DOHH2 (cell line): ENCODE measurements at regions not wholly inside any gene's neighbourhood (a gene's known extent, or its start where the extent isn't known, plus 50 kb on each side); places are given as distances from the start of the nearest gene placed in this dataset.

Experiments used
- H3F3A ChIP-seq: fragments of 200-600 bp; sonication (generic), shearing (Covaris generic); 2 replicates; pipeline ENCODE4 v1.6.0; 2016; ENCODE audit warnings: antibody characterized with exemption, mild to moderate bottlenecking; ENCODE audit not compliant: control insufficient read depth, insufficient read depth
- H3K27ac ChIP-seq: fragments of 200-600 bp; sonication (generic); 2 replicates; pipeline ENCODE4 v1.5.1; 2014; ENCODE audit warnings: low read depth, mild to moderate bottlenecking, low read length, moderate library complexity
- H3K27me3 ChIP-seq: fragments of 200-600 bp; sonication (generic); 2 replicates; pipeline ENCODE4 v1.6.1; 2014; ENCODE audit warnings: mild to moderate bottlenecking, low read length, mixed read lengths; ENCODE audit not compliant: control insufficient read depth
- H3K36me3 ChIP-seq: fragments of 200-600 bp; sonication (generic); 2 replicates; pipeline ENCODE4 v1.6.1; 2014; ENCODE audit warnings: mild to moderate bottlenecking, low read length, moderate library complexity, mixed read lengths; ENCODE audit not compliant: control insufficient read depth
- H3K4me1 ChIP-seq: fragments of 200-600 bp; sonication (generic); 2 replicates; pipeline ENCODE4 v1.6.1; 2014; ENCODE audit warnings: mild to moderate bottlenecking, low read length, mixed read lengths; ENCODE audit not compliant: control insufficient read depth
- H3K4me2 ChIP-seq: fragments of 200-600 bp; sonication (generic); 2 replicates; pipeline ENCODE4 v1.6.0; 2014; ENCODE audit warnings: mild to moderate bottlenecking, low read length, moderate library complexity
- H3K4me3 ChIP-seq: fragments of 200-600 bp; sonication (generic); 2 replicates; pipeline ENCODE4 v1.5.1; 2014; ENCODE audit warnings: mild to moderate bottlenecking, low read length, mixed read lengths
- H3K79me2 ChIP-seq: fragments of 200-600 bp; sonication (generic); 2 replicates; pipeline ENCODE4 v1.6.1; 2014; ENCODE audit warnings: mild to moderate bottlenecking, low read length, mixed read lengths; ENCODE audit not compliant: control insufficient read depth
- H3K9me2 ChIP-seq: fragments of 200-600 bp; sonication (generic); replicated peaks from 2 replicates; pipeline ENCODE4 v1.6.1; 2014; ENCODE audit warnings: mild to moderate bottlenecking, low read length, mixed read lengths; ENCODE audit not compliant: control insufficient read depth
- H3K9me3 ChIP-seq: fragments of 200-600 bp; sonication (generic); 2 replicates; pipeline ENCODE4 v1.6.1; 2014; ENCODE audit warnings: antibody characterized with exemption, low read length, mixed read lengths; ENCODE audit not compliant: control insufficient read depth, insufficient read depth
- H4K20me1 ChIP-seq: fragments of 200-600 bp; sonication (generic); 2 replicates; pipeline ENCODE4 v1.6.0; 2014; ENCODE audit warnings: low read depth, mild to moderate bottlenecking, antibody characterized with exemption, low read length, moderate library complexity; ENCODE audit not compliant: control insufficient read depth, insufficient read depth
- CTCF ChIP-seq: fragments of 200-600 bp; sonication (generic); IDR thresholded peaks from one replicate; pipeline ENCODE4 v1.5.1; 2014; ENCODE audit warnings: antibody characterized with exemption, mild to moderate bottlenecking, low read depth, low read length; ENCODE audit not compliant: poor library complexity, severe bottlenecking
- EZH2phosphoT487 ChIP-seq: fragments of 200-600 bp; sonication (generic); IDR thresholded peaks from 2 replicates; pipeline ENCODE4 v1.6.1; 2017; ENCODE audit warnings: borderline replicate concordance, mild to moderate bottlenecking, antibody characterized with exemption, low read length, moderate library complexity, mixed read lengths

- Histone ChIP-seq H3K9me3 (no peaks in the 10 kb centered on the region), H3K4me3 (no peak overlapping the region), H3K79me2 (no peaks in the 10 kb centered on the region), H3K36me3 (peaks cover 5% of the 10 kb centered on the region), H3K27me3 (no peaks in the 10 kb centered on the region), H3K27ac (no peak overlapping the region), H3F3A (peaks cover 12% of the 10 kb centered on the region; the same call in 1 of the 2 replicates), H3K4me2 (no peak overlapping the region), H3K9me2 (no peaks in the 10 kb centered on the region), H4K20me1 (no peaks in the 10 kb centered on the region; the same call in 1 of the 2 replicates), H3K4me1 (peaks cover 28% of the 10 kb centered on the region)
- TF ChIP-seq EZH2phosphoT487 (no peak), CTCF (no peak)
Measured at GRCh38 chr9:754150-754931, 87.2 kb upstream of the DMRT1 start.

GRCh38 chr9:755454-756381 is 85.8 kb upstream of the DMRT1 start:
- Histone ChIP-seq H3K27ac (no peak overlapping the region), H3K9me2 (no peaks in the 10 kb centered on the region), H3K4me1 (peaks cover 15% of the 10 kb centered on the region), H3F3A (peaks cover 9% of the 10 kb centered on the region; the same call in 1 of the 2 replicates), H3K27me3 (no peaks in the 10 kb centered on the region), H3K36me3 (no peaks in the 10 kb centered on the region), H3K4me3 (no peak overlapping the region), H3K9me3 (no peaks in the 10 kb centered on the region), H4K20me1 (no peaks in the 10 kb centered on the region; the same call in 1 of the 2 replicates), H3K79me2 (no peaks in the 10 kb centered on the region), H3K4me2 (no peak overlapping the region)
- TF ChIP-seq EZH2phosphoT487 (no peak), CTCF (no peak)

- Histone ChIP-seq H3F3A (no peaks in the 10 kb centered on the region), H3K27ac (no peak overlapping the region), H3K9me2 (no peaks in the 10 kb centered on the region), H3K27me3 (no peaks in the 10 kb centered on the region), H3K9me3 (no peaks in the 10 kb centered on the region), H3K4me3 (no peak overlapping the region), H3K4me2 (no peak overlapping the region), H3K79me2 (no peaks in the 10 kb centered on the region), H4K20me1 (no peaks in the 10 kb centered on the region), H3K4me1 (peaks cover 4% of the 10 kb centered on the region), H3K36me3 (no peaks in the 10 kb centered on the region)
- no peak for TF ChIP-seq EZH2phosphoT487
- TF ChIP-seq CTCF, result peak; percentile 40
Measured at GRCh38 chr9:757246-757881, 84.1 kb upstream of the DMRT1 start.
